ENCODE measurements at regions not wholly inside any gene's neighbourhood (a gene's known extent, or its start where the extent isn't known, plus 50 kb on each side); places are given as distances from the start of the nearest gene placed in this dataset.

- FAIRE-seq: no peak
- no peak for TF ChIP-seq CTCF (IDR thresholded peaks at IDR 0.05; ENCODE audit: insufficient read depth, low read length, severe bottlenecking)
- Histone ChIP-seq H3K36me3 (ENCODE audit: control insufficient read depth, insufficient read depth, low read length) (no peaks in the 10 kb centered on the region), H3K27me3 (ENCODE audit: control insufficient read depth, insufficient read depth, low read length) (no peaks in the 10 kb centered on the region), H3K4me3 (ENCODE audit: low read depth, low read length) (no peak overlapping the region)
- DNase-seq (ENCODE audit: low read depth): peak; percentile 23
These were observed 365.1 kb upstream of the SLCO3A1 start for GRCh38 chr15:91488452-91488851.

GRCh38 chr15:91490211-91490610 is 363.3 kb upstream of the SLCO3A1 start:
- no peaks in the 10 kb centered on the region for H3K27me3 ChIP-seq (ENCODE audit: control insufficient read depth, insufficient read depth, low read length)
- DNase-seq (ENCODE audit: low read depth): no peak
- no peak for TF ChIP-seq CTCF (IDR thresholded peaks at IDR 0.05; ENCODE audit: insufficient read depth, low read length, severe bottlenecking)
- H3K4me3 ChIP-seq (ENCODE audit: low read depth, low read length): no peak overlapping the region
- FAIRE-seq: no peak
- H3K36me3 ChIP-seq (ENCODE audit: control insufficient read depth, insufficient read depth, low read length): no peaks in the 10 kb centered on the region

DNA sequence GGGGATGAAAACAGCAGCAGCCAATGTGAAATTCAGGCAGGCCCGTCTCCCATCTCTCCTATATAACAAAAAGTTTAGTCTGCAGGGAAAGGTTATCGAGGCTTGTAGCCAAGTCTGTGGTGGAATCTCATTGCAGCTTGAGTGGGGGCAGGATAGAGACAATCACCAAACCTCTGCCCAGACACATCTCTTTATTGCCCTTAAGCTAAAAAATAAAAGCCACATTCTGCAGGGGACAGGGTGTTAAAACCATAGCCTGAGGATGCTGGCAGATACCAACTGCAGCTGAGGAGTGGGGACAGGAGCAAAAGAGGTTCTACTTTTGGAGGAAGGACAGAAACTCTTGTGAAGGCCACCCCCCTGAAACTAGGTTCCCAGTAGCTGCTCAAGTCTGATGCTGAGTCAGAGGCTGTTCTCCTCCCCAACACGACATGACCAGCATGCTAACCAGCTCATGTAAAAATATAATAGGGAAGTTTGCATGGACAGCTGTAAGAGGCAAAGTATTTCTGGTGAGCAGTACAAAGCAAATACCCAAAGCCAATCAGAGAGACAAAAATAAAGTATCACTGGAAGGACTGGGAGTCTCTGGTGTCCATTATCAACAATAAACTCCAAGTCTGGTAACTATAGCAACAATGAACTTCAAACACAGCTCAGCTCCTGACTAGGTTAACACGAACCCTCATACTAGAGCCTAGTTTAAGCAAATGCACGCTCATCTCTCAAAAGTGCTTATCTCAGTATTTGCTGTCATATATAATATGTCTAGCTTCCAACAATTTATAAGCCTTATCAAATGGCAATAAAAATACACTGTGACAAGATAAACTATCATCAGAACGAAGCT is 362.2 kb upstream of the SLCO3A1 start:
- no peak for TF ChIP-seq CTCF (IDR thresholded peaks at IDR 0.05; ENCODE audit: insufficient read depth, low read length, severe bottlenecking)
- H3K4me3 ChIP-seq (ENCODE audit: low read depth, low read length): no peak overlapping the region
- peak; percentile 59 for DNase-seq (ENCODE audit: low read depth)

GRCh38 chr15:91496754-91497691 is 356.5 kb upstream of the SLCO3A1 start:
- FAIRE-seq (no peak), DNase-seq (ENCODE audit: low read depth) (peak; percentile 17)
- TF ChIP-seq CTCF (IDR thresholded peaks at IDR 0.05; ENCODE audit: insufficient read depth, low read length, severe bottlenecking): no peak
- Histone ChIP-seq H3K36me3 (ENCODE audit: control insufficient read depth, insufficient read depth, low read length) (no peaks in the 10 kb centered on the region), H3K27me3 (ENCODE audit: control insufficient read depth, insufficient read depth, low read length) (no peaks in the 10 kb centered on the region), H3K4me3 (ENCODE audit: low read depth, low read length) (no peak overlapping the region)

More for the DNA sequence above, 362.2 kb upstream of the SLCO3A1 start:
- no peaks in the 10 kb centered on the region for H3K36me3 ChIP-seq (ENCODE audit: control insufficient read depth, insufficient read depth, low read length)
- FAIRE-seq: no peak
- no peaks in the 10 kb centered on the region for H3K27me3 ChIP-seq (ENCODE audit: control insufficient read depth, insufficient read depth, low read length)

GRCh38 chr15:91498046-91498748 is 355.3 kb upstream of the SLCO3A1 start:
- no peaks in the 10 kb centered on the region for H3K27me3 ChIP-seq (ENCODE audit: control insufficient read depth, insufficient read depth, low read length)
- no peak overlapping the region for H3K4me3 ChIP-seq (ENCODE audit: low read depth, low read length)
- FAIRE-seq: no peak
- no peak for DNase-seq (ENCODE audit: low read depth)
- H3K36me3 ChIP-seq (ENCODE audit: control insufficient read depth, insufficient read depth, low read length): no peaks in the 10 kb centered on the region
- no peak for TF ChIP-seq CTCF (IDR thresholded peaks at IDR 0.05; ENCODE audit: insufficient read depth, low read length, severe bottlenecking)
